ENCODE measurements at regions not wholly inside any gene's neighbourhood (a gene's known extent, or its start where the extent isn't known, plus 50 kb on each side); places are given as distances from the start of the nearest gene placed in this dataset.

DNA sequence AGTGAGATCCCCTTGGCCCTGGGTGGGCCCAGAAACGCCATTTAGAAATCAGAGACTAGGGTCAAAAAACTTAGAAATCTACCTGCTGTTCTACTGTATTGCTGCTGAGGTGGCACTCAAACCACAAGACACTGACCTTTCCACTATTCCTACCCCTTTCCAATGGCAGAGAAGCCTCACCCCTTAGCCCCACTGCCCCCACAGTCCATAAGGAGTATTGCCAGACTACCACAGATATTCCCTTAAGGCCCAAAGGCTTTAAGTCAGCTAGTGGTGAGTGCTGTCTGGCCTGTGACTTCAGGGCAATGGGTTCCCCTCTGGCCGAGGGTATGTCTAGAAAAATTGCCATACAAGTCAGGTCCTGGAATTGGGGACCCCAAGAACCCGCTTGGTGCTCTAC lies 656.1 kb downstream of the COL12A1 start:
- no peak for TF ChIP-seq POLR2A (IDR thresholded peaks at IDR 0.05)
- no peak for TF ChIP-seq CTCF (IDR thresholded peaks at IDR 0.05 in 4 of 5, conservative IDR thresholded peaks at IDR 0.05 in 1 of 5)
